ENCODE measurements at regions not wholly inside any gene's neighbourhood (a gene's known extent, or its start where the extent isn't known, plus 50 kb on each side); places are given as distances from the start of the nearest gene placed in this dataset.
A peak's percentile ranks its signal among the peaks of the same experiment; 100 is the strongest.

DNA sequence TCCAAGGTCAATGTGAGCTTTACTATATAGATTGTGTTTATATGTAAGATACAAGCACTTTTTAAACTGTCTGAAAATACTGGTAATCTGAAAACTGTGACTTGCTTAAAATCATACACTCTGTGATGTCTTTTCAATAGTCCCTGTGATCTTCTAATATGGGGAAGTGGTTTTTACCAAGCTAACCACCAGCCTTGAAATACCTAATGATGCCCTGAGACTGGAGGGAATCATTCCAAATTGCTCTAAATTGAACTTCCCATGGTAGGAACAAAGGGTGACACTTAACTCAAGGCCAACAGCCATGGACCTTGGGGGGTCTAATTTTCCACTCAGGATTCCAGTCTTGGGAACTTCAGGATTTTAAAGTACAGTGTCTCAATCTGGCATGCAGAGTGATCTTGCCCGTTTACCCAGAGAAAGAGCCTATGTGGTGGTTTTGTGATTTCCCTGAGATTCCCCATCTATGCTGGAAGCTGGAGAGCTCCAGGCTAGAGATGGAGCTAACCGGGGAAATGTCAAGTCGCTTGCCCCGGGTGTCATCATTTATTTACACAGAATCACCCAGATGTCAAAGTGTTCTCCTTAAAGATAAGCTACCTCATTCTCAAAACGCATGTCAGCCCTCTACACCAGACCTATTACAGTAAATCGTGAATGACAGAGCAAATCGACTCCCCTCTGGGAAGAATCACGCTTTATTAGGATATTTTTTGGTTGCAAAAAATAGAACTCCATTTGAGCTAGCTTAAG is 198.5 kb downstream of the SP3 start:
- DNase-seq (ENCODE audit: low read depth) = no peak

DNA sequence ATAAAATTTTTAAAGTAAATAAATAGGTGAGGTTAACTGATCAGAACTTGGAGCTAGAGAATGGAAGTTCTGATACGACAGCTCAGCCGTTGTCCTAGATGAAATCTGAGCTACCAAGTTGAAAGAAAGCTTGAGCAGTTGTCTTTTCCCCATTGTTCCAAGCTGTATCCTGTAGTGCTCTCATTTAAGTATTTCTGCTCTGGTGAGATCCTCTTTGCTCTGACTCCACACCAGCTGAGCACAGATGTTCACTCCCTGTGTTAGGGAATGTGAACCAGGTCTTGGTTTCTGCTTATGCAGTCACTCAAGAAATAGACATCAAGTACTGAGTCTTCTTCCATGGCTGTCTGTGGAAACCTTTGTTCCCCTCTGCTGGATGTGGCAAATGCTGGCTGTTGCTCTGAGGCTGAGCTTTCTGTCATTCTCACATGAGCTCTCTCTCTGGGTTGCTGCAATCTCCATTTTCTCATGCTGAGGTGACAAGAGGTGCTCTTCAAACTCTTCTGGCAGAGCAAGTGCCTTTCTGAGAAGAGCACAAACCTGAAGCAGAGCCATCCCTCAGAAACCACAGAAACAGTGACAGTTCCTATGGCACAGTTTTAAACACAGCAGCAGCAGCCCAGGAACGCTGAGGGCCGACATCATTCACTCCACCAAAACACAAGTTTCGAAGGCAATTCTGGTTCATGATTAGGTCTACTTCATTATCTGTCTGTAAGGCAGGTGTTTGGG is 194.1 kb downstream of the SP3 start:
- DNase-seq (ENCODE audit: low read depth) = no peak

DNA sequence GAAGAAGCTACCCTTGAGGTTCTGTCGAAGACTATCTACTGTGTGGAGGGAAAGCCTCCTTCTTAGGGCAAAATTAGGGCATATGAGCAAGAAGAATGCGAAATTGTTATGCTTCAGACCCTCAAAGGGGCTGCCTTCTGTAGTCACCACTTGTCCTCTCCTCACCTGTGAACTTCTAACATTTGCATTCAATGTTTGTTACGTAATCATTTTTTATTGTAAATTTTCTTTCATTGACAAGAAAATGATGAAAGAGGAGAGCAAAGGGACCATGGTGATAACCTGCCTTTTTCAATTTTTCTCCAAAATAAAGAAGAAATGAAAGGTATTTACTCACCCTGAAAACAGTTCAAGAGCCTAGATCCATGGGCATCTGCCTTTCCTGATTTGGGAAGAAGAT is 193.0 kb downstream of the SP3 start:
- DNase-seq (ENCODE audit: low read depth) = no peak

DNA sequence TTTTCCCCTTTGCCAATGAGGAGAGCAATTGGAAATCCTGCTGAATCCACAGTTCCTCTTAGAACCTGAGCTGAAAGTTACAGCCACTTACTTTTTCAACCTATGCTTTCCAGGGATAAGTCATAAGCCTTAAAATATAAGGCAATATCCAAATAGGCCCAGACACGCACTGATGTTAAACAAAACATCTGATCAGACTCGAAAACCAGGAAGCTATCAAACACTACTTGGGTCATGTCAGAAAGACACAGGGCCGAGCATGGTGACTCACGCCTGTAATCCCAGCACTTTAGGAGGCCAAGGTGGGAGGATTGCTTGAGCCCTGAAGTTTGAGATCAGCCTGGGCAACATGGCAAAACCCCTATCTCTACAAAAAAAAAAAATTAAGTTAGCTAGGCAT is 192.1 kb downstream of the SP3 start:
- DNase-seq (ENCODE audit: low read depth) = no peak

DNA sequence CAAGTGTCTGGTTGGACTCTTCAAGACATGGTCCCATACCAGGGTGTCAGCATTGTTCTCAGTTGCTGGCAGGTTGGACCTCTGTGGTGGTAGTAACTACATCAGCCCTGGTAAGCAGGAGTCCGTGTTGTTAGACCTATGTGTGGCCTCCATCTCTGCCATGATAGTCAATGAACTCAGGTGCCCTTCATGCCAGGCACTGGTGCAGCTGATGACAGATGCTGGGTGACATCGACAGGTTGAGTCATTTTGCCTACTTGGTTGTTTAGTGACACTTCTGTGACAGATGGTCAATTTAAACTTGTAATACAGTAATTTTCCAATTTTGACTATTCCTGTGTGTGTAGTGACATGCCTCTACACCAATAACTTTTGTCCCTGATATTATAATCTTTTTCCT is 189.7 kb downstream of the SP3 start:
- no peak for DNase-seq (ENCODE audit: low read depth)

DNA sequence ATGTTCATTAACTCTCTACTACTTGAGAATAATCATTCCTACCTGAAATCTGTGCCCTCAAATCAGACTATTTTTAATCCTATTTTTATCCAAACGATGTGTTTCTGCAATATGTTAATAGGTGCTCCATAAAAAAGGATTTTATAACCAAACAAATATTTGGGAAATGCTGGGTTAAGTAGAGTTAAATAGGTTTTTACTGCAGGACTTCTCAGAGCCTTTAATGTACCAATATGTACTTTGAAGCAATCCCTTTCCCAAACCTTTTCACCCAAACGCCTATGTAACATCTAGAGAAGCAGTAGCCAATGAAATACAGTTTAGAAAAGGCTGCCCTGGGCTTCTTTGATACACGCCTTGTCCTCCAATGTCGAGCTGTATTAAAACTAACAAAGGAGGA is 182.5 kb downstream of the SP3 start:
- DNase-seq (ENCODE audit: low read depth) = no peak

DNA sequence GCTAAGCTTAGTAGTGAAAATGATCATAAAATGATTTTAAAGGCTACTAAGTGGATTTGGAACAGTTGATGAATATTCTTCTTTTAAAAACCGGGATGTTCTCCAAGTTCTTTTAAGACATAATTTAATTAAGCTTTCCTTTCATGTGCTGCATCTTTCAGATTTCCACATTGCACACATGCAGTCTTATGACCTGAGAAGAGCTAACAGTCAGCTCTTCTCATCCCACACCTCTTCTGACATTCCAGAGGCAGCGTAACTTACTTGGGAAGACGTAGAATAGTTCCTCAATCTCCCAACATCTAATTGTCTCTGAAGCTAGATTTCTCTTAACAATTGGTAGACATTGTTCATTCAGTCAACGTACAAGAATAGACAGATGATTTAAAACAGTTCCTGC is 181.8 kb downstream of the SP3 start:
- DNase-seq (ENCODE audit: low read depth) = no peak

DNA sequence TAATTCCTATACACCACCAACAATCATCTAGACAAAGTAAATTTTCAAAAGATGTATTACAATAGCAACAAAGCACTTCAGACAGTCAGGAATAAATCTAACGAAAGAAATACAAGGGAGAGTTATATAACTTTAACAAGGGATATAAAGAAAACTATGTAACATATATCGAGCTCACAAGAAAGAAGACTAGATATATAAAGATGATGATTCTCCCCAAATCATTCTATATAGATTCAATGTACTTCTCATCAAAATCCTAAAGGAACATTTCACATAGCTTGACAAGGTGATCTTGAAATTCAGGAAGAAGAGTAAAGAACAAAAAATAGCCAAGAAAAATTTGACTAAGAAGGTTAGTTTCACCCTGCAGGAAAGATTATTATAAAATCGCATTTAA is 179.4 kb downstream of the SP3 start:
- DNase-seq (ENCODE audit: low read depth) = no peak

DNA sequence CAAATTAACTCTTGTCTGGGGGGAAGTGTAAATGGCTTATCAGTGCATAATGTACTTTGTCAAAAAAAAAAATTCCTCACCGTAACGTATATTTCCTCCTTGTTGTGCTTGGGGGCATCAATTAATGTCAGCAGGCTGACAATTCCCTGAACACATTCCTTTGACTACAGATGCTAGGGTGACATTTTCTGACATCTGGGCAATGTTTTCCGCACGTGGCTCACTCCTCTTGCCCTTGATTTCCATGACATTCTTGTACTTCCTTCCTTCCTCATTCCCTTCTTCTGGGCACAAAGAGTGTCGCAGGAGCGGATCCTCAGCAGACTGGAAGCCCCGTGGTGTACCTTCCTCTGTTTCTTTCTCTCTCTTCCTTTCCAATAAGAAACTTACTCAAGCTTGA is 173.7 kb downstream of the SP3 start:
- DNase-seq (ENCODE audit: low read depth) = no peak

DNA sequence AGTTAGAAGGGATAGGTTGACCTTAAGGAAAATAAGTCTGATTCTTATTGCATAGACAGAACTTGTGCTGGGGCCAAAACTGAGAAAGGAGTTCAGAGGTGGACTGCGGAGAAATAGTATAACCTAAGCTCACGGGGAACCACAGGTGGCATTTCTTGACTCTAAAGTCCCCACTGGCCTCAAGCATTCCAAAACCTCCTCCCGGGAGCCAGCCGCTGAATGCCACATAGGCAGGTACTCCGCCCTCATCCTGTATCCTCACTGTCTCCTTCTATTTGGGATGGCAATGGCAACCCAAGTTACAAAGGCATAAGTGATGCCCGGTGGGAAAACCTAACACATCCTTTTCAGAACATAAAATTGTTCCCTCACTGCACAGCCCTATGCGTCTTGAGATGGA is 173.0 kb downstream of the SP3 start:
- DNase-seq (ENCODE audit: low read depth) = no peak

DNA sequence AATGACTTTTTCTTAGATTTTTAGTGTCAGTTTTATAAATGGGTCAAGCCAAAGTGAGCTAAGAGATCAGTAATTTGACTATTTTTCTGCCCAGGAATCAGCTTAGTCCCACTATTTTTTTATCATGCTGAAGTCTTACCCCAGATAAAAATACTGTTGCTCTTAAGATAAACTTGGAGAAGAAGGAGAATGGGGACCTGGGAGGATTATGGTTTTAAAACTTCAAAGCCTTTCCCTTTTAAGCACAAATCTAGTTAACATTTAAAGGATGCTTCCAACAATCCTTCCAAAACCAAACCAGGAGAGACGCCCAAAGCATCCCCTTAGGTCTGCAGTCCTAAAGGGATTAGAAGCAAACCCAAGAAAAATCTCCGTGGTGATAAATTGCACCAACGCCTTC is 172.4 kb downstream of the SP3 start:
- no peak for DNase-seq (ENCODE audit: low read depth)

DNA sequence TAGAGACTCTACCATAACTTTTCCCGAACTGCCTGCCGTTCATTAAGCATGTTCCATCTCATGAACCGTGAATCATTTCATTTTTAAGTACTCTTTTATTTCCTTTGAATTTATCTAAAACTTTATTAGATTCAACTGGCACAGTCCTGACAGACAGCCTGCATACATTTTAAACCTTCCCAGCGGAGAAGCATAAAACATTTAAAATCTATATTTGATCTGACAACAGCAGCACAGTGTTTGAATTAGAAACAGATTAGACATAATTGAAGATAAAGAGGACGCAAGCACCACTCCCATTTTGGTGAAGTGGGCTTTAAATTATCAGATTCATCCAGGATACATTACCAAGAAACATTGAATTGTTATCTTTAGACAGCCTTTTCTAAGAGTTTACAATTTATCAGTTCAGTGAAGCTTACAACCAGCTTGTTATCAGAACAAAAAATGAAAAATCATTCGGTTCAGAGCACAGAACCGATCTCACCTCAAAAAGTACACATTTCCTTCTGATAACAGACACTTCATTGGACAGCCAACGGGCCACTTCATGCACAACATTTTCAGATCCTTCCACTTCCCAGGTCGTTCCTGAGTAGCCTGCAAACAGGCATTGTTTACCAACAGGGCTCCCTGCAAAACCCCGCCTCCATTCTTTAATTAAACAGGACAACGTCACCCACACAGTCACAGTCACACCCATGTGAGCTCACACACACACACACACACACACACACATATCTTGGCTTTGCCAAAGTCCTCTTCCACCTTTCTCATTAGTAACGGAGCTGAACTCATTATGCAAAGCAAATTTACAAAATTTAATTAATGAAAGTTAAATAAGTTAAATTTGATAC is 171.2 kb downstream of the SP3 start:
- no peak for DNase-seq (ENCODE audit: low read depth)

DNA sequence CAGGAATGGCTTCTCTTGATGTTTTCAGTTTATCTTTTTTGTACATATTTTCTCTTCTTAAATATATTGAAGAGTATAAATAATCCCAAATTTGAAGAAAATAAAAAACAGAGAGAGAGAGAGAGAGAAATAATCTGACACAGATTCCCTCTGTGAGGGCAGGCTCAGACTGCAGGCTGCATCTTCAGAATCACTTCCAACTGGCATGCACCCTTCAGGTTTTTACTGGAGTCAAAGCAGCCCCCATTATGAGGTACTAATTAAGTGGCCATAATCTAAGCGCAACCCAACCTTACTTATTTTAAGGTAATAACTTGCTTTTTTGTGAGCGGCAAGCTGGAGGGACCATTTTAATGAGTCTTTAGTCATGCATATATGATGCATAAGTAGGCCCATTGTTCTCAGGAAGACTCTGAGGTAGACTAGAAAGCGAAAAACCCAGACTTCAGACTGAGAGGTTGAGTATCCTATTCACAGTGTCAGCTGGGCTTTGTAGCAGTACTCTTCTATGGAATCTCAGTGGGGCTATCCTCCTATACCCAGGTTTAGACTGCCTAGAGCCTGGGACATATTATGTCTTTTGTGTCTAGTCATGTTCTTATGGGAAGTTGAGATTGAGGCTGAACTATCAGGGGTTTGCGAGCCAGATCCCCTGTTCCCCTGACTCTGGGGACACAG is 167.4 kb downstream of the SP3 start:
- no peak for DNase-seq (ENCODE audit: low read depth)

DNA sequence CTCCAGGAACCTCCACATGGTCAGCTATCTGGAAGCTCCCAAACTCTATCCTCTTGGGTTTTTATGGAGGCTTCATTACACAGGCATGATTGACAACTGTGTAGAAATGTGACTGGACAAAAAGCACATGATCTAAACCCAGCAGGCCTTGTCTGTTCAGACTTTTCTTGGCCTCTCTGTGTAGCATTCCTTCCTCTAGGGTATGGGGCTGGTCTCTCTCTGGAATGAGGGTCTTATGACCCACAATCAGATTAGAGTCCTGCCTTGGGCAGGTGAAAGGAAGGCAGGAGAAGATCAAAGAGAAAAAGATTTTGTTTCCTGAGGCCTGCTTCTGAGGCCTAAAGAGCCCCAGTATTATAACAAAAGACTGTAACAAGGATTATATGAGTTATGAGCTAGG is 162.7 kb downstream of the SP3 start:
- DNase-seq (ENCODE audit: low read depth) = no peak

DNA sequence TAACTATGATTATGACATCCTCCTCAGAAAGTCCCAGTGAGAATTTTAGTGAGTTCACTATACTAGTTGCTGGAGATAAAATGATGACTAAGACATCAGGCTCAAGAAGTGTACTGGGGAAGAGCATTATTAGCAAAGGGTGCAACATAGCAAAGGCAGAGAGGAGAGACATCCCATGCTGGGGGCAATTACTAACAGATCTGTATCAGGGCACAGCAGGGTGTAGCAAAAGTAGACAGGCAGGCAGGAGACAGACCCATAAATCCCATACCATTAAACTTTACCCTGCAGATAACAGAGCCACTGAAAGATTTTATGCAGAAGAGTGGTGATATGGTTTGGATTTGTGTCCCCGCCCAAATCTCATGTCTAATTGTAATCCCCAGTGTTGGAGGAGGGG is 161.7 kb downstream of the SP3 start:
- no peak for DNase-seq (ENCODE audit: low read depth)

DNA sequence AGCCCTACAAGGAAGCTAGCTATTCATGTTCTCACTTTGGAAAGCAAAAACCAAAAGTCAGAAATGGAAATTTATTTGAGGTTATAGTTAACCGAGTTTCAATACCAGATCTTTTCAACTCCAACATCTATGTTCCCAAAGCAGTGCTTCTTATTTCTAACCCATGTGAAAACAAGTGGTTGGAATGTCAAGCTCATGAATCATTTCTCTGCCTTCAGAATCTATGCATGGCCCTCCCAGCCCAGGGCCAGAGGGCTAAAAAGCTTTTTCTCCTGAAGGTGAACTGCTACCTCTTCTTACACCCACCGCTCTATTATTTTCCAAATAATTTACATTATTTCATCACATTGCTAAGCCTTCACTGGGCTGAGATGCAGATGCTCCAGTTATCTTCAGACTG is 158.4 kb downstream of the SP3 start:
- DNase-seq (ENCODE audit: low read depth) = peak; percentile 16

DNA sequence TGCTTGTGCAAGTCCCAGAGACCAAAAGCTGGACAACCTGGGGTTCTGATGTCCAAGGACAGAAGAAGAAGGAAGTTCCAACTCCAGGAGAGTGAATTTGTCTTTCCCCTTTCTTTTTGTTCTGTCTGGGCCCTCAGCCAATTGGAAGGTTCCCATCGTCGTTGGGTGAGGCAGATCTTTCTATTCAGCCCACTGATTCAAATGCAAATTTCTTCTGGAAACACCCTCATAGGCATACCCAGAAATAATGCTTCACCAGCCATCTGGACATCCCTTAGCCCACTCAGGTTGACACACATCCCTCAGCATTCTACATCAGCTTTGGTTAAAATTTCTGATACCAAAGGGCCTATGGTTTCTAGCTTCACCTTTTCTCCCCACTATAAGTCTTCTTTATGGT is 156.5 kb downstream of the SP3 start:
- DNase-seq (ENCODE audit: low read depth) = no peak

DNA sequence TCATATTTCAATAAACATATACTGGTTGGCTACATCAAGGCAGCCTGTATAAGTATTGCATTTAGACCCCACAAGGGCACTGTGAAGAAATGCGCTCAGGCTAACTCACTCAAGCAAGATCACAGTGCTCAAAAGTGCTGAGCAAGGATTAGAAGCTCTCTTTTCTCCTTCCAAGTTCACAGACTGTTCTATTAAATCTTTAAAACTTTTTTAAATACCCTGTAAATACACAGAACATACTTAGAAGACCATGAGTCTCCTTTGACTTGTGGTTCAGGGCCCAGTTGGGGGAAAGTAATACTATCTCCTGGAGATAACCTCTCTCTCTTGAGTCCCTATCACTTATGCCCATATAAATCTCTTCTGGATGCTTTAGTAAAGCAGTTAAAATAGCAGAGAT is 152.9 kb downstream of the SP3 start:
- no peak for DNase-seq (ENCODE audit: low read depth)

DNA sequence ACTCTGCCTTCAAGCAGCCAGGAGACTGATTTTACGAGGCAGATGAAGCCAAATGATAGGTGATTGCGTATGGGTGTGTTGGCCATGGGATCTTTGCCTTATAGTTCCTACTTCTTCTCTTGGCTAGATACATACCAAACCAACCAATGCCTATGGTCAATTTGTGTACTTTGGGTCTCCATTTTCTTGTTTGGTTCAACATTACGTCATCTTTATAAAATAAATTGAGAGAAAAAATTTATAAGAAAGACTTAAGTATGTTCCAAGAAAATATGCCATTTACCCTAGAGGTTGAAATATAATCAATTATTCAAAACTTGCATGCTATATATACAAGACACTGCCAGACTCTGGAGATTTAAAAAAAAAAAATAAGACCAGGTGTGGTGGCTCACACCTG is 150.9 kb downstream of the SP3 start:
- no peak for DNase-seq (ENCODE audit: low read depth)

DNA sequence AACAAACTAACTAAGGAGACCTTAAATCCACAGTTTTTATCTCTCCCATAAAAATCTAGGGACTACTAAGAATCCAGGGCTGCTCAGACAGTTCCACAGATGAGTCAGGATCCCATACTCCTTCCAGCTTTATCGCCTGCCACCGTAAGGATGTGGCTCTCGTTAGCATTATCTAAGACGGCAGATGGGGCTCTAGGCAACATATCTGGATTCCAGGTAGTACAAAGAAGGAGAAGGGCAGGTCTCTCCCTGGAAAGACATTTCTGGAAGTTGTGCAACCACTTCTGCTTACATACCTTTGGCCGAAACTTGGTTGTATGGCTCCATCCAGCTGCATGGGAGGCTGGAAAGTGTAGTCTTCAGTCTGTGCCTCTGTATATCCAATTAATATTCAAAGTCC is 149.4 kb downstream of the SP3 start:
- DNase-seq (ENCODE audit: low read depth) = no peak

DNA sequence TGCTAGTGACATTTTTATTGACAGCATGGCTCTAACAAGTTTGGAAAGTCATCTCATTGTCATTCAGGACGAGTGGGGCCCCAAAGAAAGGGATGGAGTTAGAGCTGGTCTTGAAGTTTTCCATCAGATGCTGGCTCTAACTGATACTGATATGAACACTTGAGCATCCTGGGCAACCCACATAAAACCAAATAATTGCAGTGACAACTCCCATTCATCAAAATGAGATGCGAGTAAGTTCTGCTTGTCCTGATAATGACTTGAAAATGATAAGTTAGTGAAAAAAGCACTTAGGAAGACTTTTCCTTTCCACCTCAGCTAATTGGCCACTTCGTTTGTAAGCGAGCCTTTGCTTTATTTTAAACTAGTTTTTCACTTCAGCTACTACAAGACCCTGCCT is 147.6 kb downstream of the SP3 start:
- DNase-seq (ENCODE audit: low read depth) = no peak

DNA sequence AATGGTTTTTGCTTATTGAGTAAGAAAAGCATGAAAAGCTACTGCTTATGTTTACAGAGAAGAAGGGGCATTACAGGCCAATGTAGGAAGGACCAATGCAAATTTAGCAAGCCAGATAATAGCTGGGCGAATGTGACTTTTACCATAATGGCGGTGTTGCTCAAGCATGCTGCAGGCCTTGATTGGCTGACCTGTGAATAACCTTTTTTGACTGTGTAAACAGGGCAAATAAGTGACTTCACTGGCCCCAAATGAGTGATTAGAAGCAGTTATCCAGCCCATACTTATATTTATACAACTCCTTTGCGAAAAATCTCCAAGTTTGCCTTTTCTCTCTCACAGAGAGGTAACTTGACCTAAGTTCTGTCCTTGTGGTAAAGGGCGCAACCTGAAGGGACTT is 146.9 kb downstream of the SP3 start:
- no peak for DNase-seq (ENCODE audit: low read depth)

DNA sequence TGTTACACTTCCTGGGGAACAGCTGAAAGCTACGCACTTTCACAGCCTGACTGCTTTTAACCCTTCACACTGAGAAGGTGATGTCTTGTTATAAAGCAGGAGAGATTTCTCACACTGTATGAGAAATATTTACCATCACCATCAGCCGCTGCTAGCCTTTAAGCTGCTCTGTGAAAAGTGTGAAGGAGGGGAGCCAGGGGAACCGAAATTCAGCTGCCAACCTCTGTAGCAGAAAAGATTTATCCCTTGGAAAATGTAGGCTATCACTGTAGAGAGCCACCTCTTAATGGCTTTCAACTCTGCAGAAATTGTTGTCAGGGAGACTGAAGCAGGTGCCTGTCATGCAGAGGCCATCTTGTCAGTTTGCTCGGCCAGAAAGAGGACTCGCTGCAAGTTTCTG is 145.3 kb downstream of the SP3 start:
- DNase-seq (ENCODE audit: low read depth) = no peak
